ENCODE measurements at regions not wholly inside any gene's neighbourhood (a gene's known extent, or its start where the extent isn't known, plus 50 kb on each side); places are given as distances from the start of the nearest gene placed in this dataset.

GRCh38 chr2:65488527-65488926, 56.1 kb upstream of the SPRED2 start:
- H3K4me1 Mint-ChIP-seq: peaks cover 6% of the 10 kb centered on the region

GRCh38 chr2:65487404-65487803, 55.0 kb upstream of the SPRED2 start:
- Mint-ChIP-seq H3K27ac (no peak overlapping the region), H3K36me3 (ENCODE audit: low read depth) (no peaks in the 10 kb centered on the region), H3K4me3 (no peak overlapping the region)

More at GRCh38 chr2:65488527-65488926, 56.1 kb upstream of the SPRED2 start:
- TF ChIP-seq, protein P1, sequence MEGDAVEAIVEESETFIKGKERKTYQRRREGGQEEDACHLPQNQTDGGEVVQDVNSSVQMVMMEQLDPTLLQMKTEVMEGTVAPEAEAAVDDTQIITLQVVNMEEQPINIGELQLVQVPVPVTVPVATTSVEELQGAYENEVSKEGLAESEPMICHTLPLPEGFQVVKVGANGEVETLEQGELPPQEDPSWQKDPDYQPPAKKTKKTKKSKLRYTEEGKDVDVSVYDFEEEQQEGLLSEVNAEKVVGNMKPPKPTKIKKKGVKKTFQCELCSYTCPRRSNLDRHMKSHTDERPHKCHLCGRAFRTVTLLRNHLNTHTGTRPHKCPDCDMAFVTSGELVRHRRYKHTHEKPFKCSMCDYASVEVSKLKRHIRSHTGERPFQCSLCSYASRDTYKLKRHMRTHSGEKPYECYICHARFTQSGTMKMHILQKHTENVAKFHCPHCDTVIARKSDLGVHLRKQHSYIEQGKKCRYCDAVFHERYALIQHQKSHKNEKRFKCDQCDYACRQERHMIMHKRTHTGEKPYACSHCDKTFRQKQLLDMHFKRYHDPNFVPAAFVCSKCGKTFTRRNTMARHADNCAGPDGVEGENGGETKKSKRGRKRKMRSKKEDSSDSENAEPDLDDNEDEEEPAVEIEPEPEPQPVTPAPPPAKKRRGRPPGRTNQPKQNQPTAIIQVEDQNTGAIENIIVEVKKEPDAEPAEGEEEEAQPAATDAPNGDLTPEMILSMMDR (IDR thresholded peaks at IDR 0.05; ENCODE audit: unreplicated experiment in 3 of 3): no peak
- H3K9me3 Mint-ChIP-seq: no peaks in the 10 kb centered on the region
- no peaks in the 10 kb centered on the region for H3K36me3 Mint-ChIP-seq (ENCODE audit: low read depth)
- H3K27ac Mint-ChIP-seq: no peak overlapping the region
- H3K4me3 Mint-ChIP-seq: no peak overlapping the region
- H3K27me3 Mint-ChIP-seq (ENCODE audit: low read depth): no peaks in the 10 kb centered on the region

GRCh38 chr2:65486802-65487201, 54.4 kb upstream of the SPRED2 start:
- Mint-ChIP-seq H3K27ac (no peak overlapping the region), H3K4me1 (peaks cover 6% of the 10 kb centered on the region), H3K27me3 (ENCODE audit: low read depth) (no peaks in the 10 kb centered on the region), H3K9me3 (no peaks in the 10 kb centered on the region), H3K4me3 (no peak overlapping the region), H3K36me3 (ENCODE audit: low read depth) (no peaks in the 10 kb centered on the region)
- TF ChIP-seq, protein P1 (IDR thresholded peaks at IDR 0.05; ENCODE audit: unreplicated experiment in 3 of 3): no peak

More at GRCh38 chr2:65487404-65487803, 55.0 kb upstream of the SPRED2 start:
- TF ChIP-seq, protein P1 (IDR thresholded peaks at IDR 0.05; ENCODE audit: unreplicated experiment in 3 of 3): no peak
- Mint-ChIP-seq H3K27me3 (ENCODE audit: low read depth) (no peaks in the 10 kb centered on the region), H3K9me3 (no peaks in the 10 kb centered on the region), H3K4me1 (peaks cover 6% of the 10 kb centered on the region)

- no peak overlapping the region for H3K27ac Mint-ChIP-seq
- no peaks in the 10 kb centered on the region for H3K36me3 Mint-ChIP-seq (ENCODE audit: low read depth)
- TF ChIP-seq, protein P1 (IDR thresholded peaks at IDR 0.05; ENCODE audit: unreplicated experiment in 3 of 3): no peak
- peaks cover 6% of the 10 kb centered on the region for H3K4me1 Mint-ChIP-seq
- no peaks in the 10 kb centered on the region for H3K9me3 Mint-ChIP-seq
- no peaks in the 10 kb centered on the region for H3K27me3 Mint-ChIP-seq (ENCODE audit: low read depth)
- H3K4me3 Mint-ChIP-seq: no peak overlapping the region
Observed at GRCh38 chr2:65486282-65486681, 53.9 kb upstream of the SPRED2 start.

- H3K9me3 Mint-ChIP-seq: no peaks in the 10 kb centered on the region
- TF ChIP-seq, protein P1 (IDR thresholded peaks at IDR 0.05; ENCODE audit: unreplicated experiment in 3 of 3): no peak
- H3K36me3 Mint-ChIP-seq (ENCODE audit: low read depth): no peaks in the 10 kb centered on the region
- H3K4me1 Mint-ChIP-seq: peaks cover 6% of the 10 kb centered on the region
- H3K4me3 Mint-ChIP-seq: no peak overlapping the region
- no peak overlapping the region for H3K27ac Mint-ChIP-seq
- H3K27me3 Mint-ChIP-seq (ENCODE audit: low read depth): no peaks in the 10 kb centered on the region
Observed at GRCh38 chr2:65485839-65486238, 53.4 kb upstream of the SPRED2 start.

DNA sequence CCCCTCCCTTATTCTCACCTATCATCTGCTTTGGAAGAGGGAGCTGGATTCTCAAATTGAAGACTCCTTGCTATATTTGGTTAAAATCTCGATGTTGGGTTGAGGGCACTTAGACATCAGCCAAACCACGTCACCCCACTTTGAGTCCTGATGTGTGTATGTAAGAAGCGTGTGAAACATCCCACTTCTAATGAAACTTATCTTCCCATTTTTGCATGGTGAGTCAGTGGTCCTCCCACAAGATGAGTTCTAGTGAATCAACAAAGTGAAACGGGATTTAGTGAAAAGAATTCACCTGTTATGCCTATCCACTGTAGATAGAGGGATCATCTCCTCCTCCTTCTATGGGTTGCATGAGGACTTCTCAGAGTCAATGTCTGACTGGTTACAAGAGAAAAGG, 51.4 kb upstream of the SPRED2 start:
- H3K27ac Mint-ChIP-seq: no peak overlapping the region
- TF ChIP-seq, protein P1 (IDR thresholded peaks at IDR 0.05; ENCODE audit: unreplicated experiment in 3 of 3): no peak
- no peaks in the 10 kb centered on the region for H3K4me1 Mint-ChIP-seq
- H3K27me3 Mint-ChIP-seq (ENCODE audit: low read depth): no peaks in the 10 kb centered on the region
- no peak overlapping the region for H3K4me3 Mint-ChIP-seq
- no peaks in the 10 kb centered on the region for H3K9me3 Mint-ChIP-seq
- no peaks in the 10 kb centered on the region for H3K36me3 Mint-ChIP-seq (ENCODE audit: low read depth)

All from nephron (organoid).